ENCODE measurements at regions not wholly inside any gene's neighbourhood (a gene's known extent, or its start where the extent isn't known, plus 50 kb on each side); places are given as distances from the start of the nearest gene placed in this dataset.
"Not testable (repeated sequence)": the region's sequence is repeated elsewhere in the genome, so short reads cannot be mapped to it uniquely, and the experiment has no call there.

GRCh38 chr4:128429023-128429613 lies 141.5 kb upstream of the PGRMC2 start:
- not testable (repeated sequence) for DNase-seq

- no peak for DNase-seq
These were observed 140.8 kb upstream of the PGRMC2 start for GRCh38 chr4:128428397-128428796.

- DNase-seq, result peak; percentile 12
These were observed 140.3 kb upstream of the PGRMC2 start for GRCh38 chr4:128427832-128428366.

- no peak for DNase-seq
These were observed 137.2 kb upstream of the PGRMC2 start for GRCh38 chr4:128424527-128425497.

DNA sequence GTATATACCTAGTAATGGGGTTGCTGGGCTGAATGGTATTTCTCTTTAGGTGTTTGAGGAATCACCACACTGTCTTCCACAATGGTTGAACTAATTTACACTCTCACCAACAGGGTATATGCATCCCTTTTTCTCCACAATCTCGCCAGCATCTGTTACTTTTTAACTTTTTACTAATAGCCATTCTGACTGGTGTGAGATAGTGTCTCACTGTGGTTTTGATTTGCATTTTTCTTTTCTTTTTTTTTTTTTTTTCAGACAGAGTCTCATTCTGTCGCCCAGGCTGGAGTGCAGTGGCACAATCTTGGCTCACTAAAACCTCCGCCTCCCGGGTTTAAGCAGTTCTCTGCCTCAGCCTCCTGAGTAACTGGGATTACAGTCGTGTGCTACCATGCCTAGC lies 134.7 kb upstream of the PGRMC2 start:
- not testable (repeated sequence) for DNase-seq

DNA sequence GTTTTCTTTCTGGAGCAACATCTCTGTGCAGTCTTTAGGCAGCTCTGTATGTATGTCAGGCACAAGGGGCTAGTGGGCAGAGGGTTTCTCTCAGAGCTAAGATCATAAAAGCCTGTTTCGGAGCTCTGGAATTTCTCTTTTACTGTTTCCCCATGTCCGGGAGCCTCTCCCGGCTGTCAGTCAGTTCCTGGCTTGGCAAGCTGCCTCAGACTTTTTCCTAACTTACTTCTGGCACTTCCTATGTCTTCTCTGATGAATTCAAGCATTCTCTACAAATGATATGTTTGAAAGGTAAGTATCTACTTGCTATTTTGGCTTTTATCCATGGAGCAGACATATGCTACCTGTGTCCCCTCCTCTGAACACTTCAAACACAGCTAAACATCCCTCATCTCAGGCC lies 129.3 kb upstream of the PGRMC2 start:
- DNase-seq, result no peak

DNA sequence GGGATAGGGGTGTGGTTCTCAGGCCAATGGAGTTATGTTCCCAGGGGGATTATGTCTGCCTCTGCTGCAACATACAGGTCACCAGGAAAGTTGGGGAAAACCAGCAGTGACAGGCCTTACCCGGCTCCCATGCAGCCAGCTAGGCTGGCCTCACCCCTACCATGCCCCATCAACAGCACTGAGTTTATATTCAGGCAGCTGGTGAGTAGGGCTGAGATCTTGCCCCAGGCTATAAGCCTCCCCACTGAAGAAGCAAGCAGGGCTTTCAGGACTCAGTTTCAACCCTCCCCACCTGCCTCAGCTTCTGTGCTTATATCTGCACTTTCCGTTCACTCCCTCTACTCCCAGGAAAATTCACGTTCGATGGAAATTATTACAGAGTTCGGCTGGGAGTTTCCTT lies 122.4 kb upstream of the PGRMC2 start:
- no peak for DNase-seq

- DNase-seq, result no peak
These were observed 116.0 kb upstream of the PGRMC2 start for GRCh38 chr4:128403586-128403985.

DNA sequence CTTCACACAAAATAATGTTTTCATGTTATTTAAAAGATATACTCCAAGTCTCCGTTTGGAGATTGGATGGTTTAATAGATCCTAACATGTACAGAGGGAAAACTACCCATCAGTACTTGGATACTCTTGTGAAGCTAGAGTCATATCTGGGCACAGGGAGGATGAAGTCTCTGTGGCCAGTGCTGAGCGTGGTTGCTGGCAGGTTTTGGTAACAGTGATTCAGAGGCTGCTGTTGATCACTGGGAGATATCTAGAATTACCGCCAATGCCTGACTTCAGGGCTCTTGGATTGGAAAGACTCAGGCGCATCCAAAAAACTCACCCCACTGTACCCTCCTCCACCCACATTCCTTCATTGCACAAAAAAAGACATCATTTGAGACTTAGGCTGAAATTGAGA lies 107.2 kb upstream of the PGRMC2 start:
- DNase-seq, result no peak

DNA sequence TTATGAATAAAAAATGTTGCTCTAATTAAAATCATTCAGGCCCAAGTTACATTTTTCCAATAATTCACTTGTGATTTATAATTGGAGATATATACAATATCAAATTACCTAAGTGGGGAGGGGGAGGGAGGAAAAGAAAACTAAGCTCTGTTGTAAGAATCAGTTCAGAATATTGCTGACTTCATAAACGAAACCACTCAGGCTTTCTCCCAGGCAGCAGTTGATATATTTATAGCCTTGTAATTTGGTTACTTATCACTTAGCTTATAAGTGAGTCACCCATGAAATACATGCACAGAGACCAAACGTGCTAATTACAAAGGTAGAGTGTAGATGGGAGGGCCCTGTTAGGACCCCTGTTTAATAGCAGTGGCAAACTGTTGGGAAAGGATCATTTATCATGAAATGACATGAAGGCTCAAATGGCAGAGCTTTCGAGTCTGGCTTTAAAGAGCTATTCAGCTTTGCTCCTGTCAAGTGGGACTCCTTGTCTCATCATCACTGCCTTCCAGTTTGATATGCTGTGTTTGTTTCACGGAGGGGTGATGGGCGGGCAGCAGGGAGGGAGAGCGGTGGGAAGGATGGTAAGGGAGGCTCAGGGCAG lies 105.6 kb upstream of the PGRMC2 start:
- no peak for DNase-seq

DNA sequence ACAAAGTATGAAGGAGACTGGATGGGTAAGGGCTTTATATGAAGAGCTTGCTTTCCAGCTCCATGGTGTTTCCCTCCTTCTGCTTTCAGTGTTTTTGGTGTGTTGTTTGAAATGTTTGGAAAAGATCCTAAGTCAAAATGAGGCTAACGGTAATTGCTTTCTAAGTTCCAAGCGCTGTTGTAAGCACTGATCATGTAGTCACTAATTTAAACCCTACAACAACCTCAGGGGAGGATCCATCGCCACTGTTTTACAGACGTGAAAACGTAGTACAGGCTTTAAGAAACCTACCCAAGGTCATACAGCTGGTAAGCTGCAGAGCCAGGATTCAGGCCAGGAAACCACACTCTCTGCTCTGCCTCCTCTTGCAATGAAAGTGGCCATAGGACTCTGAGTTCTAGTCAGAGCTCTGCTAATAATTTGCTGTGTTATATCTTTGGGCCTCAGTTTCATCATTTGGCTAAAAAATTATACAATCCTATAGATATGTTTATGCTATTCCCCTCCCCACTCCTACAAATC lies 102.9 kb upstream of the PGRMC2 start:
- DNase-seq, result no peak

GRCh38 chr4:128388796-128389195 lies 101.2 kb upstream of the PGRMC2 start:
- no peak for DNase-seq

DNA sequence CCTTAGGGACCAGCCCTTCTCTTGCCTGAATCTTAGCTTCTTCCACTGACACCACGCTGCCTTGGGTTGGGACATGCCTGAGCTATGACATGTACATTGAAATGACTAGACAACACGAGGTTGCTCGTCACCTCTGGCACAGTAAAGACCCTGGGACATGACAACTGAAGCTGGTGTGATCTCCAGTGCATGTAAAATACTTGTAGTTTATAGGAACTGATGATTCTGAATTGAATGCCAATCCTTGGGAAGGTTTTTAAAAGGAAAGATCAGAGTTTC lies 100.7 kb upstream of the PGRMC2 start:
- DNase-seq, result no peak

DNA sequence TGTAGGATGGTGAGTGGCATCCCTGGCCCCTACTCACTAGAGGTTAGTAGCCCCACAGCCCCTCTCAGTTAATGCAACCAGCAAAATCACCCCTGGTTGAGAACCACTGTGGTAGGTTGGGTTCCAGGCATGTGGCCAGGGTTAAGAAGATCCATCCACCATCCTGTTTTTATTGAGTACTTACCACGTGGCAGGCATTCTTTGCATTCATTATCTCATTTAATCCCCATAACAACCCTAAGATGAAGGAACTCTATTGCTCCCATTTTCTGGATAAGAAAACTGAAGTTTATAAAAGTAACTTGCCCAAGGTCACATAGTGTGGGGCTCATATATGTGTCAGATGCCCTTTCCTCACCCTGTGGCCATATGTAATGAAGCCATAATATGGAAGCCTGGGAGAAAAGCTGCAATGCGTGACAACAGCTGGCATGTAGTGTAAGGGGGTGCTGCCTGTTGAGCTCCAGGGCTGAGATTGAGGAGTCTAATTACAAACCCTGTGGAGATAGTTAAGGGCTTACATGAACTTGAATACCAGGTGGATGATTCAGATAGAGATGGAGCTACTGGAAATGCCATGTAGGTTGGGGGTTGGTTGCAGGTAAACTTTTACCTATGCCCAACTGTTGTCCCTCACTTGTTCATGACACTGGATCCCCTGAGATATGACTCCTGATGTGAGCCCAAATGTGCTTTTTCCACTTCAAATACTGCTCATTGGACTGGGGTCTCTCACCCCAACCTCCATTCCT lies 100.2 kb upstream of the PGRMC2 start:
- no peak for DNase-seq

DNA sequence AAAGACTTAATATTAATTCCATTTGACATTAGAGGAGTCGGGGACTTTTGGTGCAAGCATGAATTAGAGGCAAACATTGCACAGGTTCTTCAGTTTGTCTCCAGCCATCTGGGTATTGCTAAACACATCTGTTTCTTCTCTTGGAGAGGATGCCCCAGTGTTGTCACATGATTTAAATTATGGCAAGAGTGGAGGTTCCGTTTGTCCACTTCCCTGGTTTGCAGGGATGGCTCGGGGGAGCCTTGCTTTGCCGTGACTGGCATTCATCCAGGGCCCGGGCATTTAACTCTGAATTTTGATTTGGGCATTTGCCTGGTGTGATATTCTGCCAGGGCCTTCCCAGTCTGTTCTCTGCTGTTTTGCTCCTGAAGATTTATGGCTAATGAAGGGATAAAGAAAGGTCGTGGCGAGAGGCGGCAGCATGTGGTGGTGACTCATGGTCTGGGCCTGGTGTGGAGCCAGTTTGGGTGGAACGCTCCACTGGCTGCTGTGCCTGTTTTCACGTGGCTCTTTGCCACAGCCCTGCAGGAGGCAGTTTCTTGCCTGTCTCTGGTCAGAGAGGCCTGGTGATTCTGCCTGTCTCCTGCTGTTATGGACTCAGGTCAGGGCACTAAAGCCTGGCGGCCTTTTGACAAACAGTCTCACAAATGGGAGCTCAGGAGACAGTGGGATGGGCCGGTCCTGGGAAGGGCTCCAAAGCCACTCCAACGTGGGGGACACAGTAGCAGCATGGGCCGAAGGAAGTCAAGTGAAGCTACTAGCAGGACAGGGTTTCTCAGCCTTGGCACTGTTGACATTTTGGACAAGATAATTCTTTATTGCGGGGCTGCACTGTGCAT lies 99.4 kb upstream of the PGRMC2 start:
- DNase-seq, result no peak

- no peak for DNase-seq
These were observed 98.2 kb upstream of the PGRMC2 start for GRCh38 chr4:128385683-128386304.

DNA sequence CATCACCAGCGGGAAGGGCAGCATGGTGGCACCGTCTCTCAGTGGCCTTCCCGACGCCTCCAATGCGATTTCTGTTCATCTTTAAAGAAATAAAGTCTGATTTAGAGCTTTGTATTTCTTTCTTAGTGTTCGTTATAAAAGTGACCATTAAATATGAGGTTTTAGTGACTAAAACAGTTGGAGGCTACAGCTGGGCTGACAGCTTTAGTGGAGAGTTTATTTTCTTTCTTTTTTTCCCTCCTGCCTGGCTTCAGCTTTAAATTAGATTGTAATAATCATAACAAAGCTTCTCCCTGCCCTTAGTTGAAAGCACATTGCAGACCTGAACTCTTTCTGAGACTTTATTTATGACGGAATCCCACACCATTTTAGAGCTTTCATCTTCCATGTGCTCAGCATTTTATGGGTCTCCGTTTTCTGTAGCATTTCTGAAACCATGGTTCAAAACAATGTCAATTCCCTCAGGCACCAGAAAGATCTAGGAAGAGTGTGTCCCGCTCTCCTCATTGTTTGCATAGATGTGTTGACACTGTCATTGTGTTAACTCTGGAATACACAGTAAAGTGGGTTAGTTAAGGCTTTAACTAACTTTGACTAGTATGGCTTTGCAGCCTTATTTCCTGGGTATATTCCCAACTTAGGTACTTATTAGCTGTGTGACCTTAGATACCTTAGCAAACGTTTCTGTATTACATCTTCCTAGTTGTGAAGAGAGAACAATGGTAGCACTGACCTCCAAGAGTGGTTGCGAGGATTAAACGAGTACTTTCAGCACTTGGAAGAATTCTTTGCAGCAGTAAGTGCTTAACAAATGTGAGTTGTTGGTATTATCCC lies 97.4 kb upstream of the PGRMC2 start:
- DNase-seq, result no peak

DNA sequence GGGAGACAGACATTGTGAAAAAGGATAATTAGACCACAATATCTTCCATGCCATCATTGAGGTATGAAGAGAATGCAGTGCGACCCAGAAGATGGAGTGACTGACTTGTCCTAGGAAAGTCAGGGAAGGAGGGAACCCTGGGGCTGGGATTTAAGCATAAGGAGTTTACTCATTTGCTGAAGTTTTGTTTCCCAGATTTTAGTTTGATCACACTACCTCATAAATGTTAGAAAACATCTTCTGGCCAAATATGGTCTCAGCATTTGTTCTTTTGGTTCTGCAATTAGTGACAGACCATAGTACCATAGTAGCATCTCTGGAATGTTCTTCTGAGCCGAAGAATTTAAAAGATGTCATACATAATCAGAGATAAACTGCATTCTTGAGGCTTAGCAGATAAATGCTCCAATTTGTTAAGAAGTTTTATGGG lies 96.5 kb upstream of the PGRMC2 start:
- no peak for DNase-seq

DNA sequence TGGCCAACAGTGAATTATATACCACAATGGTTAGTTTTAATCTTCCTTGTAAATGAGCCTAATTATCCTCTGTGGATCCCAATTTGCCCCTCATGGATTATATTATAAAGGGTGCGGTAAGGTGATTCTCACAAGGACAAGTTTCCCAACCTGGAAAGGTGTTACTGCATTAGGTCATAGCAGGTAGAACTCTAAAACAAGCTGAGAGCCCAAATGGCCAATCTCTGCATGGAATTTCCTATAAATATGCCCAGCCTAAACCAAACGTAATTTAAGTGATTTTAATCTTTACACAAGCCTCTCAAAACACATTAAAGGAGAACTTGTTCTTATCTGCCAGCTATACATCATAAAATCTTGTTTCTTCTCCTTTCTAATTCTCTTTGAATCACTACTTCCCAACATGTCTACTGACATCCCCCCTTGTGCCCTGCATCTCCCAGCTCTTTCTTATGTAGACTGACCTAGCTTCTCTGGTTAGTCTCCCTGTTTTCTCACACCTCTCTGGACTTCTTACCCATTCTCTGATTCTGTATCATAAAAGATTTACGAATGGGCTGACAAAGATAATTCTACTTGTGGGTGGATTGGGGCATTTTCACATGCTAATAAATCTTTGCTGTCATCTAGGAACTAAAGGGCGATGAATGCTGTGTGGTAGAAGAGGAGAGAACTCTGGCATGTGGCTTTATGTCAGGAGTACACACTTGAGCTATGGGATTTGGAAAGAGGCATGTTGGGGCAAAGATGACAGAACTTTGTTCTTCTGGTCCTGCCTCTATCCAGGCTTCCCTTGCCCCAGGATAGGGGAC lies 94.3 kb upstream of the PGRMC2 start:
- DNase-seq, result no peak

DNA sequence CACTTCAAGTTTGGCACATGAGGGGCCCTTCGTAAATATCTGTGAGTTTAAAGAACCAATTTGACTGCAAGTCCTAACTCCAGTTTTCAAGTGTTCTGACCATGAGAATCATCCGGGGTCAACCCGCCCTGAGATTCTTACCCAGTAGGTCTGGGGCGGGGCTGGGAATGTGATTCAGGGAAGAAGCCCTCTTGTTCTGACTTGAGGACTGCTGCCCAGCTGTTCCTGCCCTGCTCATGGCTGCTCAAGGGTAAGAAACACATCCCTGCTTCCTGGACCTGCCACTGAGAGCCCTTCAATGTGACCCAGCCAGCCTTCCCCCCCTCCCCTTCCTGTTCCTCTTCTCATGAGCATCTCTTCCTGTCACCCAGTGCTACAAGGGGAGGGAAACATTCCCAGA lies 92.7 kb upstream of the PGRMC2 start:
- no peak for DNase-seq

All from GF-D8 (cell line).